ENCODE measurements at regions not wholly inside any gene's neighbourhood (a gene's known extent, or its start where the extent isn't known, plus 50 kb on each side); places are given as distances from the start of the nearest gene placed in this dataset.
"Not testable (repeated sequence)": the region's sequence is repeated elsewhere in the genome, so short reads cannot be mapped to it uniquely, and the experiment has no call there.

- DNase-seq = no peak
- intact Hi-C loops (cut with DNase I) = no loop called here
- TF ChIP-seq CTCF (IDR thresholded peaks at IDR 0.05) = no peak
- no peak for TF ChIP-seq POLR2A (IDR thresholded peaks at IDR 0.05)
- TF ChIP-seq EP300 (IDR thresholded peaks at IDR 0.05) = no peak
- WGBS, 3 donors = 34 to 50% (median 38%) methylated on average over 2 of the region's 2 CpGs
- H3K4me1 ChIP-seq (ENCODE audit: insufficient read depth) = no peaks in the 10 kb centered on the region
- no peaks in the 10 kb centered on the region for H3K36me3 ChIP-seq
- H3K4me3 ChIP-seq = no peak overlapping the region
- H3K27ac ChIP-seq = no peak overlapping the region
- H3K9me3 ChIP-seq = no peaks in the 10 kb centered on the region
- no peaks in the 10 kb centered on the region for H3K27me3 ChIP-seq
Measured at GRCh38 chrX:43436517-43436916, 219.6 kb upstream of the MAOA start.

- 57 to 65% (median 64%) methylated on average over 2 of the region's 2 CpGs for WGBS, 3 donors
- H3K27ac ChIP-seq = no peak overlapping the region
- no peaks in the 10 kb centered on the region for H3K27me3 ChIP-seq
- intact Hi-C loops (cut with DNase I) = no loop called here
- no peaks in the 10 kb centered on the region for H3K36me3 ChIP-seq
- DNase-seq = no peak
- no peaks in the 10 kb centered on the region for H3K4me1 ChIP-seq (ENCODE audit: insufficient read depth)
- TF ChIP-seq CTCF (IDR thresholded peaks at IDR 0.05) (no peak), POLR2A (IDR thresholded peaks at IDR 0.05) (no peak), EP300 (IDR thresholded peaks at IDR 0.05) (no peak)
- H3K4me3 ChIP-seq = no peak overlapping the region
- no peaks in the 10 kb centered on the region for H3K9me3 ChIP-seq
Measured at GRCh38 chrX:43446752-43447151, 209.3 kb upstream of the MAOA start.

- Histone ChIP-seq H3K27me3 (no peaks in the 10 kb centered on the region), H3K27ac (no peak overlapping the region), H3K4me1 (ENCODE audit: insufficient read depth) (no peaks in the 10 kb centered on the region), H3K4me3 (no peak overlapping the region), H3K36me3 (no peaks in the 10 kb centered on the region), H3K9me3 (no peaks in the 10 kb centered on the region)
- TF ChIP-seq EP300 (IDR thresholded peaks at IDR 0.05) (no peak), CTCF (IDR thresholded peaks at IDR 0.05) (no peak), POLR2A (IDR thresholded peaks at IDR 0.05) (no peak)
- DNase-seq = no peak
- 21 to 32% (median 24%) methylated on average over 1 of the region's 1 CpG for WGBS, 3 donors
- intact Hi-C loops (cut with DNase I) = no loop called here
Measured at GRCh38 chrX:43448688-43449087, 207.4 kb upstream of the MAOA start.

GRCh38 chrX:43450355-43450754 lies 205.7 kb upstream of the MAOA start:
- no peak overlapping the region for H3K27ac ChIP-seq
- no peak for DNase-seq
- no peaks in the 10 kb centered on the region for H3K9me3 ChIP-seq
- TF ChIP-seq EP300 (IDR thresholded peaks at IDR 0.05) (no peak), POLR2A (IDR thresholded peaks at IDR 0.05) (no peak), CTCF (IDR thresholded peaks at IDR 0.05) (no peak)
- no peaks in the 10 kb centered on the region for H3K36me3 ChIP-seq
- no peak overlapping the region for H3K4me3 ChIP-seq
- intact Hi-C loops (cut with DNase I) = no loop called here
- 38 to 44% (median 43%) methylated on average over 4 of the region's 4 CpGs for WGBS, 3 donors
- H3K27me3 ChIP-seq = no peaks in the 10 kb centered on the region
- no peaks in the 10 kb centered on the region for H3K4me1 ChIP-seq (ENCODE audit: insufficient read depth)

- H3K27me3 ChIP-seq; H3K4me3 ChIP-seq; H3K27ac ChIP-seq; H3K9me3 ChIP-seq; H3K4me1 ChIP-seq (ENCODE audit: insufficient read depth); DNase-seq; intact Hi-C loops (cut with DNase I); H3K36me3 ChIP-seq: not testable (repeated sequence)
- WGBS, 3 donors = 96 to 99% (median 97%) methylated on average over 4 of the region's 4 CpGs
Measured at GRCh38 chrX:43451976-43452686, 204.0 kb upstream of the MAOA start.
